B cell (primary cell): ENCODE measurements at regions not wholly inside any gene's neighbourhood (a gene's known extent, or its start where the extent isn't known, plus 50 kb on each side); places are given as distances from the start of the nearest gene placed in this dataset.

Experiments
- ATAC-seq: fragments of 200-7000 bp; cut with Tn5 transposase; one replicate; pipeline ENCODE4 v1.10.0; 2021; ENCODE audit warnings: low read depth, mild to moderate bottlenecking, moderate number of reproducible peaks, moderate library complexity
- CTCF ChIA-PET: fragments of 350-600 bp; sonication (Branson Sonifier 250); formaldehyde crosslinking; loops from one replicate; lab custom pipeline; 2021; ENCODE audit warnings: antibody characterized with exemption, inconsistent platforms; lab: Charles Lee
- POLR2A ChIA-PET: fragments of 350-600 bp; sonication (Branson Sonifier 250); formaldehyde crosslinking; loops from one replicate; lab custom pipeline; 2021; ENCODE audit warnings: antibody characterized with exemption; lab: Charles Lee
- DNase-seq: peaks from one replicate; pipeline ENCODE4 v3.0.0; 2013
- H2AFZ ChIP-seq: 2 replicates; pipeline ENCODE4 v1.6.1; 2012; ENCODE audit warnings: mild to moderate bottlenecking, low read depth, low read length; ENCODE audit not compliant: insufficient read depth, poor library complexity, severe bottlenecking
- H3K27ac ChIP-seq, 2 donors: 1 replicate in 1 of 2; 2 replicates in 1 of 2; pipeline ENCODE4 v1.5.1; 2012 to 2013; ENCODE audit warnings: low read length in 2 of 2, mild to moderate bottlenecking in 2 of 2, moderate library complexity in 1 of 2
- H3K27me3 ChIP-seq, 4 experiments: fragments of 200-600 bp in 1 of 4; sonication (generic) in 1 of 4; replicated peaks in 1 of 4; 1 replicate in 2 of 4; 2 replicates in 2 of 4; pipeline versions ENCODE4 v1.6.1 to v1.7.0; 2013 to 2016; ENCODE audit warnings: low read length in 3 of 4, mild to moderate bottlenecking in 2 of 4, mixed read lengths in 1 of 4, moderate library complexity in 1 of 4; ENCODE audit not compliant: insufficient read depth in 4 of 4, control insufficient read depth in 3 of 4; ENCODE audit errors: control extremely low read depth in 1 of 4
- H3K36me3 ChIP-seq, 2 experiments: replicated peaks in 1 of 2; 1 replicate in 1 of 2; 2 replicates in 1 of 2; pipeline versions ENCODE4 v1.6.1 to v1.7.1; 2013; ENCODE audit warnings: low read length in 1 of 2; ENCODE audit not compliant: insufficient read depth in 2 of 2, control insufficient read depth in 1 of 2; ENCODE audit errors: control extremely low read depth in 1 of 2, extremely low read depth in 1 of 2
- H3K4me1 ChIP-seq, 2 donors: fragments of 200-600 bp in 1 of 2; sonication (generic) in 1 of 2; 1 replicate in 1 of 2; 2 replicates in 1 of 2; pipeline versions ENCODE4 v1.5.1 to v1.6.1; 2013 to 2017; ENCODE audit warnings: low read length in 2 of 2; ENCODE audit not compliant: control insufficient read depth in 2 of 2, insufficient read depth in 2 of 2
- H3K4me2 ChIP-seq: replicated peaks from 2 replicates; pipeline ENCODE3; 2012; ENCODE audit warnings: mild to moderate bottlenecking, low read depth, low read length; ENCODE audit not compliant: poor library complexity, severe bottlenecking
- H3K4me3 ChIP-seq, 5 experiments: fragments of 200-600 bp in 1 of 5; sonication (generic) in 1 of 5; 1 replicate in 3 of 5; 2 replicates in 2 of 5; pipeline versions ENCODE4 v1.5.1 to v1.7.0; 2011 to 2016; ENCODE audit warnings: low read length in 4 of 5, mild to moderate bottlenecking in 4 of 5, low read depth in 2 of 5, control low read depth in 1 of 5, moderate library complexity in 1 of 5; ENCODE audit not compliant: insufficient read depth in 1 of 5; ENCODE audit errors: control extremely low read depth in 1 of 5, extremely low read depth in 1 of 5
- H3K79me2 ChIP-seq: fragments of 200-600 bp; sonication (generic); one replicate; pipeline ENCODE4 v1.6.0; 2016; ENCODE audit warnings: low read length; ENCODE audit not compliant: control insufficient read depth, insufficient read depth
- H3K9ac ChIP-seq: fragments of 200-600 bp; sonication (generic); 2 replicates; pipeline ENCODE4 v1.6.1; 2017; ENCODE audit warnings: mild to moderate bottlenecking, low read length, moderate library complexity
- H3K9me3 ChIP-seq, 3 donors: one replicate each; pipeline versions ENCODE4 v1.6.1 to v1.7.1; 2013; ENCODE audit warnings: low read length in 2 of 3; ENCODE audit not compliant: control insufficient read depth in 2 of 3, insufficient read depth in 1 of 3; ENCODE audit errors: control extremely low read depth in 1 of 3
- H4K20me1 ChIP-seq: 2 replicates; pipeline ENCODE4 v1.6.0; 2012; ENCODE audit warnings: mild to moderate bottlenecking, low read length; ENCODE audit not compliant: insufficient read depth, control insufficient read depth, poor library complexity, severe bottlenecking
- H3K27ac Mint-ChIP-seq: one replicate; pipeline ENCODE4 v1.8.0; 2021; ENCODE audit warnings: mixed read lengths
- H3K27me3 Mint-ChIP-seq: one replicate; pipeline ENCODE4 v1.8.0; 2021; ENCODE audit warnings: mixed read lengths
- H3K4me1 Mint-ChIP-seq: one replicate; pipeline ENCODE4 v1.8.0; 2021; ENCODE audit warnings: mixed read lengths
- H3K4me3 Mint-ChIP-seq: one replicate; pipeline ENCODE4 v1.8.0; 2021; ENCODE audit warnings: mixed read lengths
- H3K9me3 Mint-ChIP-seq: one replicate; pipeline ENCODE4 v1.8.0; 2022; ENCODE audit warnings: mixed read lengths; ENCODE audit not compliant: insufficient read depth
- CTCF ChIP-seq: fragments of 200-600 bp; IDR thresholded peaks from one replicate; pipeline ENCODE4 v1.8.0; 2022; ENCODE audit warnings: antibody characterized with exemption, mild to moderate bottlenecking
- EZH2 ChIP-seq: IDR thresholded peaks from 2 replicates; pipeline ENCODE4 v1.6.1; 2012; ENCODE audit warnings: borderline replicate concordance, low read depth, mild to moderate bottlenecking, moderate library complexity, low read length; ENCODE audit not compliant: insufficient read depth, poor library complexity, severe bottlenecking
- WGBS: methylation state at CpG from one replicate; pipeline ENCODE4 v1.1.5; 2013; ENCODE audit warnings: missing lambda C conversion rate; ENCODE audit not compliant: insufficient coverage; 5-methylcytosine and 5-hydroxymethylcytosine counted together
- intact Hi-C: fragments of 100-400 bp; cut with micrococcal nuclease; formaldehyde crosslinking; loops from one replicate; pipeline ENCODE4 v1.10.0; 2022

GRCh38 chr4:188363196-188363595, 224.0 kb downstream of the TRIML1 start:
- no peaks in the 10 kb centered on the region for H3K79me2 ChIP-seq
- Mint-ChIP-seq H3K9me3 (peaks cover 4% of the 10 kb centered on the region), H3K27me3 (no peaks in the 10 kb centered on the region), H3K4me1 (no peaks in the 10 kb centered on the region), H3K27ac (no peak overlapping the region), H3K4me3 (no peak overlapping the region)
- ChIA-PET POLR2A (no interaction called here), CTCF (no interaction called here)
- no peaks in the 10 kb centered on the region for H3K4me1 ChIP-seq
- ATAC-seq (no peak), DNase-seq (no peak)
- H3K9ac ChIP-seq = no peak overlapping the region
- no CpG with 5 or more reads among the region's 1 CpG for WGBS
- no peaks in the 10 kb centered on the region for H3K27me3 ChIP-seq
- peaks cover 0 to 10% (median 0%) of the 10 kb centered on the region in 3 donors for H3K9me3 ChIP-seq
- H3K4me2 ChIP-seq = no peak overlapping the region
- intact Hi-C loops = no loop called here
- H3K27ac ChIP-seq = no peak overlapping the region
- TF ChIP-seq EZH2 = no peak
- no peak for TF ChIP-seq CTCF
- no peaks in the 10 kb centered on the region for H3K36me3 ChIP-seq
- H4K20me1 ChIP-seq = no peaks in the 10 kb centered on the region
- H3K4me3 ChIP-seq = no peak overlapping the region
- no peak overlapping the region for H2AFZ ChIP-seq

GRCh38 chr4:188370777-188371176, 231.5 kb downstream of the TRIML1 start:
- Mint-ChIP-seq H3K27me3 (no peaks in the 10 kb centered on the region), H3K9me3 (peaks cover 4% of the 10 kb centered on the region), H3K4me3 (no peak overlapping the region), H3K4me1 (no peaks in the 10 kb centered on the region), H3K27ac (no peak overlapping the region)
- Histone ChIP-seq H3K79me2 (no peaks in the 10 kb centered on the region), H4K20me1 (no peaks in the 10 kb centered on the region), H3K36me3 (no peaks in the 10 kb centered on the region), H3K9me3 (peaks cover 0 to 7% (median 0%) of the 10 kb centered on the region in 3 donors), H3K27ac (no peak overlapping the region), H3K9ac (no peak overlapping the region), H3K27me3 (no peaks in the 10 kb centered on the region), H2AFZ (no peak overlapping the region), H3K4me2 (no peak overlapping the region), H3K4me1 (no peaks in the 10 kb centered on the region), H3K4me3 (no peak overlapping the region)
- no peak for ATAC-seq
- intact Hi-C loops = no loop called here
- DNase-seq = no peak
- WGBS = 44% methylated on average over 3 of the region's 3 CpGs
- TF ChIP-seq EZH2 = no peak
- TF ChIP-seq CTCF = no peak
- ChIA-PET POLR2A (no interaction called here), CTCF (no interaction called here)
